OCI-LY1 (cell line): ENCODE measurements at regions not wholly inside any gene's neighbourhood (a gene's known extent, or its start where the extent isn't known, plus 50 kb on each side); places are given as distances from the start of the nearest gene placed in this dataset.

Experiments
- H2AFZ ChIP-seq: fragments of 200-600 bp; sonication (generic), shearing (Covaris generic); 2 replicates; pipeline ENCODE4 v1.6.0; 2014; ENCODE audit warnings: antibody characterized with exemption, mild to moderate bottlenecking, low read length
- H3F3A ChIP-seq: fragments of 200-600 bp; sonication (generic), shearing (Covaris generic); 2 replicates; pipeline ENCODE4 v1.6.0; 2014; ENCODE audit warnings: mild to moderate bottlenecking, antibody characterized with exemption, low read length, moderate library complexity; ENCODE audit not compliant: insufficient read depth
- H3K27ac ChIP-seq: fragments of 200-600 bp; sonication (generic); 2 replicates; pipeline ENCODE4 v1.5.1; 2014; ENCODE audit warnings: low read length, mixed run types, mild to moderate bottlenecking, low read depth; ENCODE audit not compliant: poor library complexity, severe bottlenecking
- H3K27me3 ChIP-seq: fragments of 200-600 bp; sonication (generic); 2 replicates; pipeline ENCODE4 v1.6.0; 2014; ENCODE audit warnings: antibody characterized with exemption, mild to moderate bottlenecking, low read length, moderate library complexity; ENCODE audit not compliant: insufficient read depth
- H3K36me3 ChIP-seq: fragments of 200-600 bp; sonication (generic); 2 replicates; pipeline ENCODE4 v1.6.1; 2014; ENCODE audit warnings: mild to moderate bottlenecking, antibody characterized with exemption, low read length, moderate library complexity, mixed read lengths; ENCODE audit not compliant: insufficient read depth
- H3K4me1 ChIP-seq: fragments of 200-600 bp; sonication (generic); 2 replicates; pipeline ENCODE4 v1.5.1; 2014; ENCODE audit warnings: mild to moderate bottlenecking, low read length, moderate library complexity; ENCODE audit not compliant: insufficient read depth, severe bottlenecking
- H3K4me2 ChIP-seq: fragments of 200-600 bp; sonication (generic), shearing (Covaris generic); 2 replicates; pipeline ENCODE4 v1.6.1; 2014; ENCODE audit warnings: low read length
- H3K4me3 ChIP-seq: fragments of 200-600 bp; sonication (generic); 2 replicates; pipeline ENCODE4 v1.5.1; 2014; ENCODE audit warnings: low read length, low read depth, mild to moderate bottlenecking, mixed read lengths; ENCODE audit not compliant: poor library complexity, severe bottlenecking
- H3K79me2 ChIP-seq: fragments of 200-600 bp; shearing (Covaris generic); 2 replicates; pipeline ENCODE4 v1.6.1; 2016; ENCODE audit warnings: mixed run types, low read length, mixed read lengths; ENCODE audit not compliant: insufficient read depth
- H3K9ac ChIP-seq: fragments of 200-600 bp; sonication (generic), shearing (Covaris generic); 2 replicates; pipeline ENCODE4 v1.6.1; 2014; ENCODE audit warnings: mild to moderate bottlenecking, low read length, mixed read lengths
- H3K9me2 ChIP-seq: fragments of 200-600 bp; sonication (generic), shearing (Covaris generic); 2 replicates; pipeline ENCODE4 v1.6.1; 2014; ENCODE audit warnings: low read depth, mild to moderate bottlenecking, low read length, mixed read lengths
- H3K9me3 ChIP-seq: fragments of 200-600 bp; shearing (Covaris generic); 2 replicates; pipeline ENCODE4 v1.6.1; 2014; ENCODE audit warnings: low read length, mixed read lengths
- H4K20me1 ChIP-seq: fragments of 200-600 bp; sonication (generic), shearing (Covaris generic); 2 replicates; pipeline ENCODE4 v1.6.0; 2016; ENCODE audit warnings: mild to moderate bottlenecking, low read length; ENCODE audit not compliant: insufficient read depth
- CTCF ChIP-seq: fragments of 200-600 bp; sonication (generic), shearing (Covaris generic); IDR thresholded peaks from 2 replicates; pipeline ENCODE4 v1.5.1; 2017; ENCODE audit warnings: mild to moderate bottlenecking, antibody characterized with exemption, low read length, moderate library complexity, mixed read lengths
- EZH2 ChIP-seq: fragments of 200-600 bp; sonication (generic), shearing (Covaris generic); IDR thresholded peaks from 2 replicates; pipeline ENCODE4 v1.8.0; 2017; ENCODE audit warnings: borderline replicate concordance, mixed run types, mild to moderate bottlenecking, antibody characterized with exemption, low read length, moderate library complexity, mixed read lengths

GRCh38 chr2:194345347-194345746 lies 1311.7 kb upstream of the SLC39A10 start:
- H3K27ac ChIP-seq: no peak overlapping the region

GRCh38 chr2:194343167-194343566 lies 1313.9 kb upstream of the SLC39A10 start:
- Histone ChIP-seq H4K20me1 (no peaks in the 10 kb centered on the region), H3K27me3 (no peaks in the 10 kb centered on the region), H3K4me2 (no peak overlapping the region), H3K27ac (no peak overlapping the region), H3K9me2 (no peaks in the 10 kb centered on the region), H3K4me1 (no peaks in the 10 kb centered on the region), H3F3A (no peaks in the 10 kb centered on the region), H2AFZ (no peak overlapping the region), H3K9me3 (no peaks in the 10 kb centered on the region), H3K9ac (no peak overlapping the region), H3K79me2 (no peaks in the 10 kb centered on the region), H3K4me3 (no peak overlapping the region), H3K36me3 (no peaks in the 10 kb centered on the region)
- TF ChIP-seq EZH2: no peak
- no peak for TF ChIP-seq CTCF

More at GRCh38 chr2:194345347-194345746, 1311.7 kb upstream of the SLC39A10 start:
- Histone ChIP-seq H3K79me2 (no peaks in the 10 kb centered on the region), H3K27me3 (no peaks in the 10 kb centered on the region), H4K20me1 (no peaks in the 10 kb centered on the region), H3K36me3 (no peaks in the 10 kb centered on the region), H3F3A (no peaks in the 10 kb centered on the region), H3K4me3 (no peak overlapping the region), H3K4me1 (no peaks in the 10 kb centered on the region), H3K4me2 (no peak overlapping the region), H2AFZ (no peak overlapping the region), H3K9me3 (no peaks in the 10 kb centered on the region), H3K9me2 (no peaks in the 10 kb centered on the region), H3K9ac (no peak overlapping the region)
- no peak for TF ChIP-seq CTCF
- TF ChIP-seq EZH2: no peak

GRCh38 chr2:194332799-194333490 lies 1324.1 kb upstream of the SLC39A10 start:
- H3K9me2 ChIP-seq: no peaks in the 10 kb centered on the region
- H3F3A ChIP-seq: no peaks in the 10 kb centered on the region
- H3K36me3 ChIP-seq: no peaks in the 10 kb centered on the region
- no peaks in the 10 kb centered on the region for H4K20me1 ChIP-seq
- no peaks in the 10 kb centered on the region for H3K4me1 ChIP-seq
- H3K9ac ChIP-seq: no peak overlapping the region
- H3K4me3 ChIP-seq: no peak overlapping the region
- no peaks in the 10 kb centered on the region for H3K27me3 ChIP-seq
- TF ChIP-seq EZH2: no peak
- TF ChIP-seq CTCF: no peak
- H3K27ac ChIP-seq: no peak overlapping the region
- H3K9me3 ChIP-seq: no peaks in the 10 kb centered on the region
- no peak overlapping the region for H2AFZ ChIP-seq
- no peaks in the 10 kb centered on the region for H3K79me2 ChIP-seq
- H3K4me2 ChIP-seq: no peak overlapping the region
